Smooth muscle cell (in vitro differentiated cells): ENCODE measurements at regions not wholly inside any gene's neighbourhood (a gene's known extent, or its start where the extent isn't known, plus 50 kb on each side); places are given as distances from the start of the nearest gene placed in this dataset.

Source experiments
- DNase-seq: peaks from one replicate; lab custom pipeline; 2025; ENCODE audit not compliant: unreplicated experiment; lab: John Stamatoyannopoulos, UW
- H2AFZ ChIP-seq: fragments of 200-600 bp; sonication (generic); 2 replicates; pipeline ENCODE4 v1.6.0; 2016; ENCODE audit warnings: antibody characterized with exemption, low read depth, mild to moderate bottlenecking
- H3F3A ChIP-seq: fragments of 200-600 bp; sonication (generic); 2 replicates; pipeline ENCODE4 v1.6.0; 2017; ENCODE audit warnings: antibody characterized with exemption, low read depth
- H3K27ac ChIP-seq: fragments of 200-600 bp; sonication (generic); 2 replicates; pipeline ENCODE4 v1.5.1; 2016; ENCODE audit warnings: low read depth, mild to moderate bottlenecking
- H3K27me3 ChIP-seq: fragments of 200-600 bp; sonication (generic); 2 replicates; pipeline ENCODE4 v1.6.1; 2016; ENCODE audit warnings: low read depth, mild to moderate bottlenecking
- H3K36me3 ChIP-seq: fragments of 200-600 bp; sonication (generic); 2 replicates; pipeline ENCODE4 v1.5.1; 2016; ENCODE audit warnings: low read depth
- H3K4me1 ChIP-seq: fragments of 200-600 bp; sonication (generic); 2 replicates; pipeline ENCODE4 v1.5.1; 2016; ENCODE audit warnings: low read depth
- H3K4me2 ChIP-seq: fragments of 200-600 bp; sonication (generic); 2 replicates; pipeline ENCODE4 v1.6.0; 2016; ENCODE audit warnings: mild to moderate bottlenecking
- H3K4me3 ChIP-seq: fragments of 200-600 bp; sonication (generic); 2 replicates; pipeline ENCODE4 v1.5.1; 2016; ENCODE audit warnings: mild to moderate bottlenecking
- H3K79me2 ChIP-seq: fragments of 200-600 bp; sonication (generic); 2 replicates; pipeline ENCODE4 v1.6.0; 2016; ENCODE audit warnings: low read depth, mild to moderate bottlenecking
- H3K9ac ChIP-seq: fragments of 200-600 bp; sonication (generic); 2 replicates; pipeline ENCODE4 v1.6.0; 2016; ENCODE audit warnings: low read depth
- H3K9me3 ChIP-seq: fragments of 200-600 bp; sonication (generic); replicated peaks from 2 replicates; pipeline ENCODE4 v1.5.1; 2016; ENCODE audit warnings: low read depth
- H4K20me1 ChIP-seq: fragments of 200-600 bp; sonication (generic); 2 replicates; pipeline ENCODE4 v1.6.0; 2016; ENCODE audit warnings: low read depth
- WGBS: methylation state at CpG from one replicate; pipeline ENCODE4 v1.1.7; 2016; ENCODE audit warnings: low lambda C conversion rate; 5-methylcytosine and 5-hydroxymethylcytosine counted together
- TF ChIP-seq, protein P1 (sequence below): fragments of 200-600 bp; sonication (generic); IDR thresholded peaks from 2 replicates; pipeline ENCODE4 v1.5.1; 2017; ENCODE audit warnings: borderline replicate concordance, mild to moderate bottlenecking, antibody characterized with exemption; ENCODE audit not compliant: insufficient read depth, poor library complexity, severe bottlenecking

DNA sequence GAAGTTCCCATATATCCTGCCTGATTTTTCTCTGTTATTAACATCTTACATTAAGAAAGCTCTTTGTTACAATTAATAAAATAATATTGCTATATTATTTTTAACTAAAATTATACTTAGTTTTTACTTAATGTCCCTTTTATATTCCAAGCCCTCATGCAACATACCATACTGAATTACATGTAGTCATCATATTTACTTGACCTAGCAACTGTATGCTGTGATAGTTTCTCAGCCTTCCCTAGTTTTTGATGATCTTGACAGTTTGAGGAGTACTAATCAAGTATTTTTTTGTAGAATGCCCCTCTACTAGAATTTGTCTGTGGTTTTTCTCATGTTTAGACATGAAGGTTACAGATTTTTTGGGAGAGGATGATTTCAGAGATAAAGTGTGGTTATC is 1503.8 kb upstream of the PABPC4L start:
- Histone ChIP-seq H3K9me3 (no peaks in the 10 kb centered on the region), H3K4me1 (no peaks in the 10 kb centered on the region), H3K9ac (no peak overlapping the region), H2AFZ (no peak overlapping the region), H3K27me3 (no peaks in the 10 kb centered on the region), H3F3A (no peaks in the 10 kb centered on the region), H4K20me1 (no peaks in the 10 kb centered on the region), H3K79me2 (no peaks in the 10 kb centered on the region), H3K27ac (no peak overlapping the region), H3K36me3 (no peaks in the 10 kb centered on the region), H3K4me2 (no peak overlapping the region), H3K4me3 (no peak overlapping the region)
- TF ChIP-seq, protein P1, sequence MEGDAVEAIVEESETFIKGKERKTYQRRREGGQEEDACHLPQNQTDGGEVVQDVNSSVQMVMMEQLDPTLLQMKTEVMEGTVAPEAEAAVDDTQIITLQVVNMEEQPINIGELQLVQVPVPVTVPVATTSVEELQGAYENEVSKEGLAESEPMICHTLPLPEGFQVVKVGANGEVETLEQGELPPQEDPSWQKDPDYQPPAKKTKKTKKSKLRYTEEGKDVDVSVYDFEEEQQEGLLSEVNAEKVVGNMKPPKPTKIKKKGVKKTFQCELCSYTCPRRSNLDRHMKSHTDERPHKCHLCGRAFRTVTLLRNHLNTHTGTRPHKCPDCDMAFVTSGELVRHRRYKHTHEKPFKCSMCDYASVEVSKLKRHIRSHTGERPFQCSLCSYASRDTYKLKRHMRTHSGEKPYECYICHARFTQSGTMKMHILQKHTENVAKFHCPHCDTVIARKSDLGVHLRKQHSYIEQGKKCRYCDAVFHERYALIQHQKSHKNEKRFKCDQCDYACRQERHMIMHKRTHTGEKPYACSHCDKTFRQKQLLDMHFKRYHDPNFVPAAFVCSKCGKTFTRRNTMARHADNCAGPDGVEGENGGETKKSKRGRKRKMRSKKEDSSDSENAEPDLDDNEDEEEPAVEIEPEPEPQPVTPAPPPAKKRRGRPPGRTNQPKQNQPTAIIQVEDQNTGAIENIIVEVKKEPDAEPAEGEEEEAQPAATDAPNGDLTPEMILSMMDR = no peak
- no peak for DNase-seq

- H3K27me3 ChIP-seq = peaks cover 3% of the 10 kb centered on the region
- no peaks in the 10 kb centered on the region for H3K36me3 ChIP-seq
- no peak overlapping the region for H3K4me2 ChIP-seq
- no peaks in the 10 kb centered on the region for H4K20me1 ChIP-seq
- WGBS = 84% methylated on average over 2 of the region's 2 CpGs
- no peaks in the 10 kb centered on the region for H3F3A ChIP-seq
- no peaks in the 10 kb centered on the region for H3K79me2 ChIP-seq
- no peak overlapping the region for H3K4me3 ChIP-seq
- no peak overlapping the region for H3K27ac ChIP-seq
- H3K9ac ChIP-seq = no peak overlapping the region
- TF ChIP-seq, protein P1 = no peak
- no peak for DNase-seq
- no peaks in the 10 kb centered on the region for H3K9me3 ChIP-seq
- H3K4me1 ChIP-seq = no peaks in the 10 kb centered on the region
- H2AFZ ChIP-seq = no peak overlapping the region
Measured at GRCh38 chr4:135694066-135694465, 1492.5 kb upstream of the PABPC4L start.

DNA sequence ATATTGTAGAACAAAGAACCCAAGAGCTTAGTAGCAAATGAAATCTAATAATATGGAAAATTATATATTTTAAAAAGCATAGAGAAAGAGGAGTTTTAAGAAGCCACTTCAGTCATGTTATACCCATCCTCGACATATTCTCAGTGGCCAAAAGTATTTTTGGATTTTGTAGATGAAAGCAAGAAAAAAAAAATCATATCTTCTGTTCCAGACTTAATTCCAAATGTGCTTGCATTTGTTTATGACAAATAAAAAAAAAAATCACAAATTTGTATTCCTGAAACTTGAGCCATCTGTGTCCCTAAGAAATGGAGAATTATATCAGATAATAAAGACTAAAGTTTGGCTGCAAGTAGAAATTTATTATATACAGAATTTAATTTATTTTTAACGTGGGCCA is 1482.4 kb upstream of the PABPC4L start:
- no peaks in the 10 kb centered on the region for H4K20me1 ChIP-seq
- no peak overlapping the region for H3K4me3 ChIP-seq
- no peaks in the 10 kb centered on the region for H3K36me3 ChIP-seq
- H2AFZ ChIP-seq = no peak overlapping the region
- H3K9me3 ChIP-seq = no peaks in the 10 kb centered on the region
- H3K27me3 ChIP-seq = no peaks in the 10 kb centered on the region
- WGBS = 83% methylated on average over 2 of the region's 2 CpGs
- no peak overlapping the region for H3K4me2 ChIP-seq
- no peak overlapping the region for H3K9ac ChIP-seq
- TF ChIP-seq, protein P1 = no peak
- no peak overlapping the region for H3K27ac ChIP-seq
- no peaks in the 10 kb centered on the region for H3F3A ChIP-seq
- no peaks in the 10 kb centered on the region for H3K4me1 ChIP-seq
- no peak for DNase-seq
- no peaks in the 10 kb centered on the region for H3K79me2 ChIP-seq

- TF ChIP-seq, protein P1 = no peak
- no peak overlapping the region for H3K4me3 ChIP-seq
- H4K20me1 ChIP-seq = no peaks in the 10 kb centered on the region
- H3K27me3 ChIP-seq = no peaks in the 10 kb centered on the region
- H2AFZ ChIP-seq = no peak overlapping the region
- H3K79me2 ChIP-seq = no peaks in the 10 kb centered on the region
- H3K4me1 ChIP-seq = no peaks in the 10 kb centered on the region
- no peak overlapping the region for H3K4me2 ChIP-seq
- H3K9ac ChIP-seq = no peak overlapping the region
- no peaks in the 10 kb centered on the region for H3F3A ChIP-seq
- H3K9me3 ChIP-seq = no peaks in the 10 kb centered on the region
- H3K36me3 ChIP-seq = no peaks in the 10 kb centered on the region
- 59% methylated on average over 2 of the region's 2 CpGs for WGBS
- no peak overlapping the region for H3K27ac ChIP-seq
- no peak for DNase-seq
Measured at GRCh38 chr4:135672202-135672601, 1470.6 kb upstream of the PABPC4L start.
